DOHH2 (cell line): ENCODE measurements at regions not wholly inside any gene's neighbourhood (a gene's known extent, or its start where the extent isn't known, plus 50 kb on each side); places are given as distances from the start of the nearest gene placed in this dataset.

Source experiments
- H3F3A ChIP-seq: fragments of 200-600 bp; sonication (generic), shearing (Covaris generic); 2 replicates; pipeline ENCODE4 v1.6.0; 2016; ENCODE audit warnings: antibody characterized with exemption, mild to moderate bottlenecking; ENCODE audit not compliant: control insufficient read depth, insufficient read depth
- H3K27ac ChIP-seq: fragments of 200-600 bp; sonication (generic); 2 replicates; pipeline ENCODE4 v1.5.1; 2014; ENCODE audit warnings: low read depth, mild to moderate bottlenecking, low read length, moderate library complexity
- H3K27me3 ChIP-seq: fragments of 200-600 bp; sonication (generic); 2 replicates; pipeline ENCODE4 v1.6.1; 2014; ENCODE audit warnings: mild to moderate bottlenecking, low read length, mixed read lengths; ENCODE audit not compliant: control insufficient read depth
- H3K36me3 ChIP-seq: fragments of 200-600 bp; sonication (generic); 2 replicates; pipeline ENCODE4 v1.6.1; 2014; ENCODE audit warnings: mild to moderate bottlenecking, low read length, moderate library complexity, mixed read lengths; ENCODE audit not compliant: control insufficient read depth
- H3K4me1 ChIP-seq: fragments of 200-600 bp; sonication (generic); 2 replicates; pipeline ENCODE4 v1.6.1; 2014; ENCODE audit warnings: mild to moderate bottlenecking, low read length, mixed read lengths; ENCODE audit not compliant: control insufficient read depth
- H3K4me2 ChIP-seq: fragments of 200-600 bp; sonication (generic); 2 replicates; pipeline ENCODE4 v1.6.0; 2014; ENCODE audit warnings: mild to moderate bottlenecking, low read length, moderate library complexity
- H3K4me3 ChIP-seq: fragments of 200-600 bp; sonication (generic); 2 replicates; pipeline ENCODE4 v1.5.1; 2014; ENCODE audit warnings: mild to moderate bottlenecking, low read length, mixed read lengths
- H3K79me2 ChIP-seq: fragments of 200-600 bp; sonication (generic); 2 replicates; pipeline ENCODE4 v1.6.1; 2014; ENCODE audit warnings: mild to moderate bottlenecking, low read length, mixed read lengths; ENCODE audit not compliant: control insufficient read depth
- H3K9me2 ChIP-seq: fragments of 200-600 bp; sonication (generic); replicated peaks from 2 replicates; pipeline ENCODE4 v1.6.1; 2014; ENCODE audit warnings: mild to moderate bottlenecking, low read length, mixed read lengths; ENCODE audit not compliant: control insufficient read depth
- H3K9me3 ChIP-seq: fragments of 200-600 bp; sonication (generic); 2 replicates; pipeline ENCODE4 v1.6.1; 2014; ENCODE audit warnings: antibody characterized with exemption, low read length, mixed read lengths; ENCODE audit not compliant: control insufficient read depth, insufficient read depth
- H4K20me1 ChIP-seq: fragments of 200-600 bp; sonication (generic); 2 replicates; pipeline ENCODE4 v1.6.0; 2014; ENCODE audit warnings: low read depth, mild to moderate bottlenecking, antibody characterized with exemption, low read length, moderate library complexity; ENCODE audit not compliant: control insufficient read depth, insufficient read depth
- CTCF ChIP-seq: fragments of 200-600 bp; sonication (generic); IDR thresholded peaks from one replicate; pipeline ENCODE4 v1.5.1; 2014; ENCODE audit warnings: antibody characterized with exemption, mild to moderate bottlenecking, low read depth, low read length; ENCODE audit not compliant: poor library complexity, severe bottlenecking
- EZH2phosphoT487 ChIP-seq: fragments of 200-600 bp; sonication (generic); IDR thresholded peaks from 2 replicates; pipeline ENCODE4 v1.6.1; 2017; ENCODE audit warnings: borderline replicate concordance, mild to moderate bottlenecking, antibody characterized with exemption, low read length, moderate library complexity, mixed read lengths

- Histone ChIP-seq H4K20me1 (no peaks in the 10 kb centered on the region), H3K27me3 (no peaks in the 10 kb centered on the region), H3K9me3 (no peaks in the 10 kb centered on the region), H3F3A (no peaks in the 10 kb centered on the region), H3K79me2 (no peaks in the 10 kb centered on the region), H3K4me2 (no peak overlapping the region), H3K36me3 (no peaks in the 10 kb centered on the region), H3K27ac (no peak overlapping the region), H3K9me2 (no peaks in the 10 kb centered on the region), H3K4me1 (no peaks in the 10 kb centered on the region), H3K4me3 (no peak overlapping the region)
- no peak for TF ChIP-seq CTCF
- no peak for TF ChIP-seq EZH2phosphoT487
Observed at GRCh38 chr20:11783102-11783850, 134.4 kb upstream of the BTBD3 start.

GRCh38 chr20:11785885-11786507, 131.7 kb upstream of the BTBD3 start:
- no peak overlapping the region for H3K4me2 ChIP-seq
- TF ChIP-seq EZH2phosphoT487 (no peak), CTCF (no peak)
- no peak overlapping the region for H3K27ac ChIP-seq

GRCh38 chr20:11790046-11790445, 127.6 kb upstream of the BTBD3 start:
- no peak overlapping the region for H3K4me2 ChIP-seq
- H3K79me2 ChIP-seq = no peaks in the 10 kb centered on the region
- H3K4me1 ChIP-seq = no peaks in the 10 kb centered on the region
- no peaks in the 10 kb centered on the region for H4K20me1 ChIP-seq
- TF ChIP-seq EZH2phosphoT487 (no peak), CTCF (no peak)
- H3K36me3 ChIP-seq = no peaks in the 10 kb centered on the region
- no peaks in the 10 kb centered on the region for H3F3A ChIP-seq
- no peak overlapping the region for H3K27ac ChIP-seq
- no peak overlapping the region for H3K4me3 ChIP-seq
- no peaks in the 10 kb centered on the region for H3K27me3 ChIP-seq
- H3K9me2 ChIP-seq = no peaks in the 10 kb centered on the region
- no peaks in the 10 kb centered on the region for H3K9me3 ChIP-seq

More at GRCh38 chr20:11785885-11786507, 131.7 kb upstream of the BTBD3 start:
- Histone ChIP-seq H3K4me3 (no peak overlapping the region), H3K36me3 (no peaks in the 10 kb centered on the region), H3K27me3 (no peaks in the 10 kb centered on the region), H3F3A (no peaks in the 10 kb centered on the region), H3K9me2 (no peaks in the 10 kb centered on the region), H4K20me1 (no peaks in the 10 kb centered on the region), H3K9me3 (no peaks in the 10 kb centered on the region), H3K4me1 (no peaks in the 10 kb centered on the region), H3K79me2 (no peaks in the 10 kb centered on the region)
